IgD-negative memory B cell (primary cell): ENCODE measurements at regions not wholly inside any gene's neighbourhood (a gene's known extent, or its start where the extent isn't known, plus 50 kb on each side); places are given as distances from the start of the nearest gene placed in this dataset.

Experiments
- H3K27ac Mint-ChIP-seq, 3 donors: one replicate each; pipeline ENCODE4 v1.8.0; 2020 to 2022; ENCODE audit warnings: mild to moderate bottlenecking in 3 of 3, mixed read lengths in 3 of 3, moderate library complexity in 1 of 3
- H3K27me3 Mint-ChIP-seq: one replicate; pipeline ENCODE4 v1.8.0; 2021; ENCODE audit warnings: mixed read lengths
- H3K36me3 Mint-ChIP-seq: one replicate; pipeline ENCODE4 v1.8.0; 2020; ENCODE audit warnings: mild to moderate bottlenecking, mixed read lengths
- H3K4me1 Mint-ChIP-seq, 3 donors: one replicate each; pipeline ENCODE4 v1.8.0; 2020 to 2022; ENCODE audit warnings: mixed read lengths in 3 of 3, mild to moderate bottlenecking in 1 of 3
- H3K4me3 Mint-ChIP-seq, 4 donors: one replicate each; pipeline ENCODE4 v1.8.0; 2020 to 2022; ENCODE audit warnings: mild to moderate bottlenecking in 4 of 4, mixed read lengths in 4 of 4, moderate library complexity in 3 of 4
- H3K9me3 Mint-ChIP-seq, 3 donors: one replicate each; pipeline ENCODE4 v1.8.0; 2020 to 2021; ENCODE audit warnings: mixed read lengths in 3 of 3, mild to moderate bottlenecking in 1 of 3

- H3K36me3 Mint-ChIP-seq, result no peaks in the 10 kb centered on the region
- peaks cover 0 to 2% (median 0%) of the 10 kb centered on the region in 3 donors for H3K9me3 Mint-ChIP-seq
- H3K4me1 Mint-ChIP-seq, result no peaks in the 10 kb centered on the region
- H3K27me3 Mint-ChIP-seq, result no peaks in the 10 kb centered on the region
- H3K4me3 Mint-ChIP-seq, result no peak overlapping the region
- H3K27ac Mint-ChIP-seq, result no peak overlapping the region
These were observed 1565.9 kb downstream of the ARAP2 start for GRCh38 chr4:34678431-34678830.

- no peak overlapping the region for H3K27ac Mint-ChIP-seq
- peaks cover 0 to 2% (median 0%) of the 10 kb centered on the region in 3 donors for H3K9me3 Mint-ChIP-seq
- no peak overlapping the region for H3K4me3 Mint-ChIP-seq
These were observed 1565.1 kb downstream of the ARAP2 start for GRCh38 chr4:34679228-34679627.

GRCh38 chr4:34709564-34709963 lies 1534.8 kb downstream of the ARAP2 start:
- Mint-ChIP-seq H3K27ac (no peak overlapping the region), H3K9me3 (peaks cover 5 to 26% (median 9%) of the 10 kb centered on the region in 3 donors), H3K27me3 (no peaks in the 10 kb centered on the region), H3K4me1 (no peaks in the 10 kb centered on the region), H3K4me3 (no peak overlapping the region), H3K36me3 (no peaks in the 10 kb centered on the region)

More at GRCh38 chr4:34679228-34679627, 1565.1 kb downstream of the ARAP2 start:
- H3K36me3 Mint-ChIP-seq, result no peaks in the 10 kb centered on the region
- no peaks in the 10 kb centered on the region for H3K27me3 Mint-ChIP-seq
- no peaks in the 10 kb centered on the region for H3K4me1 Mint-ChIP-seq

- Mint-ChIP-seq H3K27me3 (no peaks in the 10 kb centered on the region), H3K4me1 (peaks cover 0 to 2% (median 0%) of the 10 kb centered on the region in 3 donors), H3K4me3 (no peak overlapping the region), H3K9me3 (peaks cover 0 to 3% (median 0%) of the 10 kb centered on the region in 3 donors), H3K36me3 (no peaks in the 10 kb centered on the region), H3K27ac (no peak overlapping the region)
These were observed 1525.6 kb downstream of the ARAP2 start for GRCh38 chr4:34718576-34719245.

- Mint-ChIP-seq H3K27ac (no peak overlapping the region), H3K4me3 (no peak overlapping the region), H3K27me3 (no peaks in the 10 kb centered on the region), H3K4me1 (peaks cover 0 to 3% (median 0%) of the 10 kb centered on the region in 3 donors), H3K36me3 (no peaks in the 10 kb centered on the region), H3K9me3 (peaks cover 0 to 5% (median 3%) of the 10 kb centered on the region in 3 donors)
These were observed 1523.7 kb downstream of the ARAP2 start for GRCh38 chr4:34720571-34720970.

- H3K4me1 Mint-ChIP-seq, result peaks cover 0 to 3% (median 0%) of the 10 kb centered on the region in 3 donors
- no peak overlapping the region for H3K4me3 Mint-ChIP-seq
- peaks cover 0 to 6% (median 3%) of the 10 kb centered on the region in 3 donors for H3K9me3 Mint-ChIP-seq
- no peaks in the 10 kb centered on the region for H3K36me3 Mint-ChIP-seq
- H3K27ac Mint-ChIP-seq, result no peak overlapping the region
- no peaks in the 10 kb centered on the region for H3K27me3 Mint-ChIP-seq
These were observed 1522.5 kb downstream of the ARAP2 start for GRCh38 chr4:34721835-34722234.

- Mint-ChIP-seq H3K9me3 (peaks cover 0 to 6% (median 3%) of the 10 kb centered on the region in 3 donors), H3K36me3 (no peaks in the 10 kb centered on the region), H3K4me3 (no peak overlapping the region), H3K27ac (no peak overlapping the region), H3K4me1 (peaks cover 0 to 1% (median 0%) of the 10 kb centered on the region in 3 donors), H3K27me3 (no peaks in the 10 kb centered on the region)
These were observed 1520.7 kb downstream of the ARAP2 start for GRCh38 chr4:34723605-34724004.

- Mint-ChIP-seq H3K27ac (no peak overlapping the region), H3K4me1 (peaks cover 0 to 1% (median 0%) of the 10 kb centered on the region in 3 donors), H3K9me3 (peaks cover 0 to 6% (median 4%) of the 10 kb centered on the region in 3 donors), H3K27me3 (no peaks in the 10 kb centered on the region), H3K4me3 (no peak overlapping the region), H3K36me3 (no peaks in the 10 kb centered on the region)
These were observed 1519.8 kb downstream of the ARAP2 start for GRCh38 chr4:34724491-34724890.

GRCh38 chr4:34731070-34731469 lies 1513.2 kb downstream of the ARAP2 start:
- Mint-ChIP-seq H3K36me3 (no peaks in the 10 kb centered on the region), H3K27ac (no peak overlapping the region), H3K9me3 (peaks cover 0 to 3% (median 2%) of the 10 kb centered on the region in 3 donors), H3K4me1 (peaks cover 0 to 2% (median 0%) of the 10 kb centered on the region in 3 donors), H3K4me3 (no peak overlapping the region), H3K27me3 (no peaks in the 10 kb centered on the region)

- Mint-ChIP-seq H3K27ac (no peak overlapping the region), H3K4me1 (peaks cover 0 to 2% (median 0%) of the 10 kb centered on the region in 3 donors), H3K9me3 (peaks cover 0 to 3% (median 2%) of the 10 kb centered on the region in 3 donors), H3K27me3 (no peaks in the 10 kb centered on the region), H3K4me3 (no peak overlapping the region), H3K36me3 (no peaks in the 10 kb centered on the region)
These were observed 1512.0 kb downstream of the ARAP2 start for GRCh38 chr4:34732176-34732950.

GRCh38 chr4:34733185-34733941 lies 1511.0 kb downstream of the ARAP2 start:
- H3K27me3 Mint-ChIP-seq, result no peaks in the 10 kb centered on the region
- no peaks in the 10 kb centered on the region for H3K36me3 Mint-ChIP-seq
- peaks cover 0 to 2% (median 0%) of the 10 kb centered on the region in 3 donors for H3K4me1 Mint-ChIP-seq

GRCh38 chr4:34766935-34767334 lies 1477.4 kb downstream of the ARAP2 start:
- peaks cover 2% of the 10 kb centered on the region for H3K36me3 Mint-ChIP-seq
- no peaks in the 10 kb centered on the region for H3K4me1 Mint-ChIP-seq
- peaks cover 0 to 5% (median 0%) of the 10 kb centered on the region in 3 donors for H3K9me3 Mint-ChIP-seq
- H3K4me3 Mint-ChIP-seq, result no peak overlapping the region
- H3K27ac Mint-ChIP-seq, result no peak overlapping the region
- H3K27me3 Mint-ChIP-seq, result no peaks in the 10 kb centered on the region

More at GRCh38 chr4:34733185-34733941, 1511.0 kb downstream of the ARAP2 start:
- Mint-ChIP-seq H3K27ac (no peak overlapping the region), H3K9me3 (peaks cover 0 to 6% (median 2%) of the 10 kb centered on the region in 3 donors), H3K4me3 (no peak overlapping the region)

GRCh38 chr4:34767407-34767806 lies 1476.9 kb downstream of the ARAP2 start:
- peaks cover 0 to 5% (median 0%) of the 10 kb centered on the region in 3 donors for H3K9me3 Mint-ChIP-seq
- peaks cover 2% of the 10 kb centered on the region for H3K36me3 Mint-ChIP-seq
- H3K27ac Mint-ChIP-seq, result no peak overlapping the region
- no peaks in the 10 kb centered on the region for H3K4me1 Mint-ChIP-seq
- H3K4me3 Mint-ChIP-seq, result no peak overlapping the region
- H3K27me3 Mint-ChIP-seq, result no peaks in the 10 kb centered on the region

GRCh38 chr4:34771632-34772031 lies 1472.7 kb downstream of the ARAP2 start:
- H3K4me3 Mint-ChIP-seq, result no peak overlapping the region
- no peaks in the 10 kb centered on the region for H3K4me1 Mint-ChIP-seq
- H3K9me3 Mint-ChIP-seq, result peaks cover 0 to 5% (median 2%) of the 10 kb centered on the region in 3 donors
- H3K27me3 Mint-ChIP-seq, result no peaks in the 10 kb centered on the region
- peaks cover 2% of the 10 kb centered on the region for H3K36me3 Mint-ChIP-seq
- H3K27ac Mint-ChIP-seq, result no peak overlapping the region

GRCh38 chr4:34790131-34790530 lies 1454.2 kb downstream of the ARAP2 start:
- Mint-ChIP-seq H3K27ac (no peak overlapping the region), H3K9me3 (peaks cover 0 to 3% (median 0%) of the 10 kb centered on the region in 3 donors), H3K36me3 (no peaks in the 10 kb centered on the region), H3K4me1 (no peaks in the 10 kb centered on the region), H3K4me3 (no peak overlapping the region), H3K27me3 (no peaks in the 10 kb centered on the region)
